ENCODE measurements at regions not wholly inside any gene's neighbourhood (a gene's known extent, or its start where the extent isn't known, plus 50 kb on each side); places are given as distances from the start of the nearest gene placed in this dataset.

- Histone ChIP-seq H3K9ac (ENCODE audit: low read length) (no peak overlapping the region), H3K4me1 (ENCODE audit: control insufficient read depth, insufficient read depth, low read length) (no peaks in the 10 kb centered on the region), H3K27ac (ENCODE audit: low read depth, low read length) (no peak overlapping the region), H3K36me3 (ENCODE audit: control insufficient read depth, insufficient read depth, low read length) (no peaks in the 10 kb centered on the region), H3K4me3 (ENCODE audit: low read depth, low read length) (no peak overlapping the region), H3K9me3 (ENCODE audit: control insufficient read depth, insufficient read depth, low read depth, low read length) (no peaks in the 10 kb centered on the region), H3K27me3 (ENCODE audit: control insufficient read depth, insufficient read depth, low read length) (no peaks in the 10 kb centered on the region)
Measured at GRCh38 chr21:16743317-16743716, 769.5 kb upstream of the CXADR start.

- no peaks in the 10 kb centered on the region for H3K9me3 ChIP-seq (ENCODE audit: control insufficient read depth, insufficient read depth, low read depth, low read length)
- H3K27ac ChIP-seq (ENCODE audit: low read depth, low read length): no peak overlapping the region
- H3K27me3 ChIP-seq (ENCODE audit: control insufficient read depth, insufficient read depth, low read length): no peaks in the 10 kb centered on the region
- no peak overlapping the region for H3K4me3 ChIP-seq (ENCODE audit: low read depth, low read length)
- no peaks in the 10 kb centered on the region for H3K4me1 ChIP-seq (ENCODE audit: control insufficient read depth, insufficient read depth, low read length)
- H3K9ac ChIP-seq (ENCODE audit: low read length): no peak overlapping the region
- no peaks in the 10 kb centered on the region for H3K36me3 ChIP-seq (ENCODE audit: control insufficient read depth, insufficient read depth, low read length)
Measured at GRCh38 chr21:16750926-16751325, 761.9 kb upstream of the CXADR start.

DNA sequence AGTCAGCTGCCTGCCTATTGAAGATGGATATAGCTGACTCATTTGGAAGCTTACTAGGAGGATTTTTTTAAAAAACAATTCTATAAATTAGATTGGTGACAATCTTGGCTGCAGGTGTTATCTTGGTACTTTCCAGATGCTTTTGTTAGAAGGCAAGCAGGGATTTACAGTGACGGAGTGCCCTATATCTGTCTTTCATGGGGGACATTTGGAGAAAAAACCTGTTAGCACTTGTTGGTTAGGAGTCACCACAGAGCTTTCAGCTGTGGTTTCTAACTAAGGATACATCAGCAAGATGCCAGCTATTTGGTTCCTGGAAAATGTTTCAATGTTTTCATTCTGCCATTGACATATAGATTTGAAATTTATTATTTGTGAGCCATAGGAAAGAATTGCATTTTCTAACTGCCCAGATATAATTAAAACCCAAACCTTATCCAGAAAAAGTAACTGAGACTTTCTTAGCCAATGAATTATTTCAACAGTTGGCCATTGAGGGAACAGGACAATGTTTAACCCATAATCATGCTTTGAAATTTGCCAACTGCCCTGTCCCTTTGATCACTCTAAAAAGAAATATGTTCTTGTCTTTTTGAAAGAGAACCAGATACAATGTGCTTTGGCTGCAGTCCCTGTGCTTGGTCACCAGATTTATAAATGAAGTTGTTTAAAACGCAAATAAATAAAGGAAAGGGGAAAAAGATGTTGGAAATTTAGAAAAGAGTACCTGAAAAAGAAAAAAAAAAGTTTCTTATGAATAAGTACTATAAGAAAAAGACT lies 761.0 kb upstream of the CXADR start:
- Histone ChIP-seq H3K9me3 (ENCODE audit: control insufficient read depth, insufficient read depth, low read depth, low read length) (no peaks in the 10 kb centered on the region), H3K27ac (ENCODE audit: low read depth, low read length) (no peak overlapping the region), H3K27me3 (ENCODE audit: control insufficient read depth, insufficient read depth, low read length) (no peaks in the 10 kb centered on the region), H3K4me3 (ENCODE audit: low read depth, low read length) (no peak overlapping the region), H3K9ac (ENCODE audit: low read length) (no peak overlapping the region), H3K4me1 (ENCODE audit: control insufficient read depth, insufficient read depth, low read length) (no peaks in the 10 kb centered on the region), H3K36me3 (ENCODE audit: control insufficient read depth, insufficient read depth, low read length) (no peaks in the 10 kb centered on the region)

DNA sequence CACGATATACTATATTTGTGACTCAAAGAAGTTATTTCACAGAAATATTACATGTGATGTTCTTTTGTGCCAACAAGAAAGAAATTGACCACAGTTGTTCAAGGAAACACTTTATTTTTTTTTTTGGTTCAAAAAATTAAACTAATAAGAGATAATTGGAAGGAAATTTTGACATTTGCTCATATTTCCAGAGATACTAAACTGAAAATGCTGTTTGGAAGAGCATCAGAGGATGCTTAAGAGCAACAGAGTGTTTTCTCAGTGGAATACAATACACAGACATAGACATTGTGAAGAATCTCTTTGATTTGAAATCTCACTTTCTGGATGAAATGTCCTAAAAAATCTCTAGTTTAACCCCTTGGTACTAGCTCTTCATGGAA lies 760.4 kb upstream of the CXADR start:
- Histone ChIP-seq H3K27me3 (ENCODE audit: control insufficient read depth, insufficient read depth, low read length) (no peaks in the 10 kb centered on the region), H3K4me3 (ENCODE audit: low read depth, low read length) (no peak overlapping the region), H3K36me3 (ENCODE audit: control insufficient read depth, insufficient read depth, low read length) (no peaks in the 10 kb centered on the region), H3K4me1 (ENCODE audit: control insufficient read depth, insufficient read depth, low read length) (no peaks in the 10 kb centered on the region), H3K9ac (ENCODE audit: low read length) (no peak overlapping the region), H3K27ac (ENCODE audit: low read depth, low read length) (no peak overlapping the region), H3K9me3 (ENCODE audit: control insufficient read depth, insufficient read depth, low read depth, low read length) (no peaks in the 10 kb centered on the region)

GRCh38 chr21:16755061-16755460 lies 757.8 kb upstream of the CXADR start:
- Histone ChIP-seq H3K9me3 (ENCODE audit: control insufficient read depth, insufficient read depth, low read depth, low read length) (no peaks in the 10 kb centered on the region), H3K36me3 (ENCODE audit: control insufficient read depth, insufficient read depth, low read length) (no peaks in the 10 kb centered on the region), H3K27ac (ENCODE audit: low read depth, low read length) (no peak overlapping the region), H3K4me1 (ENCODE audit: control insufficient read depth, insufficient read depth, low read length) (no peaks in the 10 kb centered on the region), H3K4me3 (ENCODE audit: low read depth, low read length) (no peak overlapping the region), H3K27me3 (ENCODE audit: control insufficient read depth, insufficient read depth, low read length) (no peaks in the 10 kb centered on the region), H3K9ac (ENCODE audit: low read length) (no peak overlapping the region)

DNA sequence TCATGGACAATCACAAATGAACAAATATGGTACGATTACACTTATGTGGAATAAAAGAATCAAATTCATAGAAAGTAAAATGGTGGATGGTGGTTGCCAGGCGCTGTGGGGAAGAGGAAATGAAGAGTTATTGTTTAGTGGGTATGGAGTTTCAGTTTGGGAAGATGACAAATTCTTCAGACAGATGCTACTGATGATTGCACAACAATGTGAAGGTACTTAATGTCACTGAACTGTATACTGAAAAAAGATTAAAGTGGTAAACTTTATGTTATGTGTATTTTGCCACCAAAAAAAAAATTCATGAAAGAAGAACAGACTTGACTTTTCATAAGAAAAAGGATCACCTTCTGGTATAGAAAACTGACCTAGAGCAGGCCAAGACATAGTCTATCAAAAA lies 745.6 kb upstream of the CXADR start:
- Histone ChIP-seq H3K9me3 (ENCODE audit: control insufficient read depth, insufficient read depth, low read depth, low read length) (0 out of 2 replicates have a peak, but pooled peaks cover 2% of the 10 kb centered on the region), H3K36me3 (ENCODE audit: control insufficient read depth, insufficient read depth, low read length) (no peaks in the 10 kb centered on the region), H3K4me3 (ENCODE audit: low read depth, low read length) (no peak overlapping the region), H3K9ac (ENCODE audit: low read length) (no peak overlapping the region), H3K27ac (ENCODE audit: low read depth, low read length) (no peak overlapping the region), H3K27me3 (ENCODE audit: control insufficient read depth, insufficient read depth, low read length) (no peaks in the 10 kb centered on the region), H3K4me1 (ENCODE audit: control insufficient read depth, insufficient read depth, low read length) (no peaks in the 10 kb centered on the region)

DNA sequence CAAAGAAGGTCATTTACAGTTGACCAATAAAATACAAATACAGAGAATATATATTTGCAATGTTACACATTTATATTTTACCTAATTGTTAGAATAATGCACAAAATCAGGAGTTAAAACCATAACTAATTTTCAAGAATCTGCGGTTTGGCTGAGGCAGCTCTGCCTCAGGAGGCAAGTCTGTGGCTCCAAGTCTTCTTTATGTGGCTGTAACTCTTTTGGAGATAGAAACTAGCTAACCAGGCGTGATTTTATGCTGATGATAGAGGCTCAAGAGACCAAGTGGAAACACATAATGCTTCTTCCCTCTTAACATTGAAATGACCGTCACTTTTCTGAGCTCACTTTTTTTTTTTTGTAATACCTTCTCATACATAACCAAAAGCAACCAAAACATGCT lies 744.7 kb upstream of the CXADR start:
- Histone ChIP-seq H3K27ac (ENCODE audit: low read depth, low read length) (no peak overlapping the region), H3K9me3 (ENCODE audit: control insufficient read depth, insufficient read depth, low read depth, low read length) (0 out of 2 replicates have a peak, but pooled peaks cover 2% of the 10 kb centered on the region), H3K4me3 (ENCODE audit: low read depth, low read length) (no peak overlapping the region)

DNA sequence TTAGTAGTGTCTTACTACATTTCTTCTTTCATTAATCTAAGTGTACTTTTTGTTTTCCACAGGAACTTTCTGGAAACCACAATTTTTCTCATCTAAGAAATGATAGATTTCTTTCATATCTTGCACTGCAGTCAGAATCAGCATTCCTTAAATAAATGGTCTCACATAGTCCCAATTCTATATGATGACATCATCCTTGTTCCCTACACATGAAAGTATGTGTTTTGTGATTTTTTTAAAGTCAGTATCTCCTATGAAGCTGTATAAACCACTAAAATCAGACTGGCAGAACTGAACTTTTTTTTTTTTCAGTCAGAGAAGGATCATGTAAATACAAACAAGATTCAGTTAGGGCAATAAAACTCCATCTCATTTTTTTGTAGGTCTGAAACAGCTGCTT lies 742.6 kb upstream of the CXADR start:
- Histone ChIP-seq H3K27ac (ENCODE audit: low read depth, low read length) (no peak overlapping the region), H3K4me1 (ENCODE audit: control insufficient read depth, insufficient read depth, low read length) (no peaks in the 10 kb centered on the region), H3K4me3 (ENCODE audit: low read depth, low read length) (no peak overlapping the region), H3K9ac (ENCODE audit: low read length) (no peak overlapping the region), H3K36me3 (ENCODE audit: control insufficient read depth, insufficient read depth, low read length) (no peaks in the 10 kb centered on the region), H3K9me3 (ENCODE audit: control insufficient read depth, insufficient read depth, low read depth, low read length) (no peaks in the 10 kb centered on the region), H3K27me3 (ENCODE audit: control insufficient read depth, insufficient read depth, low read length) (no peaks in the 10 kb centered on the region)

More for the DNA sequence above, 744.7 kb upstream of the CXADR start:
- H3K27me3 ChIP-seq (ENCODE audit: control insufficient read depth, insufficient read depth, low read length): no peaks in the 10 kb centered on the region
- no peaks in the 10 kb centered on the region for H3K36me3 ChIP-seq (ENCODE audit: control insufficient read depth, insufficient read depth, low read length)
- no peaks in the 10 kb centered on the region for H3K4me1 ChIP-seq (ENCODE audit: control insufficient read depth, insufficient read depth, low read length)
- H3K9ac ChIP-seq (ENCODE audit: low read length): no peak overlapping the region

- no peak overlapping the region for H3K27ac ChIP-seq (ENCODE audit: low read depth, low read length)
- no peaks in the 10 kb centered on the region for H3K4me1 ChIP-seq (ENCODE audit: control insufficient read depth, insufficient read depth, low read length)
- H3K9me3 ChIP-seq (ENCODE audit: control insufficient read depth, insufficient read depth, low read depth, low read length): no peaks in the 10 kb centered on the region
- H3K9ac ChIP-seq (ENCODE audit: low read length): no peak overlapping the region
- H3K36me3 ChIP-seq (ENCODE audit: control insufficient read depth, insufficient read depth, low read length): no peaks in the 10 kb centered on the region
- H3K27me3 ChIP-seq (ENCODE audit: control insufficient read depth, insufficient read depth, low read length): no peaks in the 10 kb centered on the region
- no peak overlapping the region for H3K4me3 ChIP-seq (ENCODE audit: low read depth, low read length)
Measured at GRCh38 chr21:16773206-16773605, 739.6 kb upstream of the CXADR start.

- Histone ChIP-seq H3K27me3 (ENCODE audit: control insufficient read depth, insufficient read depth, low read length) (no peaks in the 10 kb centered on the region), H3K27ac (ENCODE audit: low read depth, low read length) (no peak overlapping the region), H3K9me3 (ENCODE audit: control insufficient read depth, insufficient read depth, low read depth, low read length) (no peaks in the 10 kb centered on the region), H3K4me1 (ENCODE audit: control insufficient read depth, insufficient read depth, low read length) (no peaks in the 10 kb centered on the region), H3K9ac (ENCODE audit: low read length) (no peak overlapping the region), H3K4me3 (ENCODE audit: low read depth, low read length) (no peak overlapping the region), H3K36me3 (ENCODE audit: control insufficient read depth, insufficient read depth, low read length) (no peaks in the 10 kb centered on the region)
Measured at GRCh38 chr21:16775076-16775475, 737.8 kb upstream of the CXADR start.

- Histone ChIP-seq H3K27ac (ENCODE audit: low read depth, low read length) (no peak overlapping the region), H3K36me3 (ENCODE audit: control insufficient read depth, insufficient read depth, low read length) (no peaks in the 10 kb centered on the region), H3K9me3 (ENCODE audit: control insufficient read depth, insufficient read depth, low read depth, low read length) (no peaks in the 10 kb centered on the region), H3K27me3 (ENCODE audit: control insufficient read depth, insufficient read depth, low read length) (no peaks in the 10 kb centered on the region), H3K9ac (ENCODE audit: low read length) (no peak overlapping the region), H3K4me1 (ENCODE audit: control insufficient read depth, insufficient read depth, low read length) (no peaks in the 10 kb centered on the region), H3K4me3 (ENCODE audit: low read depth, low read length) (no peak overlapping the region)
Measured at GRCh38 chr21:16777041-16777720, 735.7 kb upstream of the CXADR start.

Measured in HUES6 (cell line).